ENCODE measurements at regions not wholly inside any gene's neighbourhood (a gene's known extent, or its start where the extent isn't known, plus 50 kb on each side); places are given as distances from the start of the nearest gene placed in this dataset.

DNA sequence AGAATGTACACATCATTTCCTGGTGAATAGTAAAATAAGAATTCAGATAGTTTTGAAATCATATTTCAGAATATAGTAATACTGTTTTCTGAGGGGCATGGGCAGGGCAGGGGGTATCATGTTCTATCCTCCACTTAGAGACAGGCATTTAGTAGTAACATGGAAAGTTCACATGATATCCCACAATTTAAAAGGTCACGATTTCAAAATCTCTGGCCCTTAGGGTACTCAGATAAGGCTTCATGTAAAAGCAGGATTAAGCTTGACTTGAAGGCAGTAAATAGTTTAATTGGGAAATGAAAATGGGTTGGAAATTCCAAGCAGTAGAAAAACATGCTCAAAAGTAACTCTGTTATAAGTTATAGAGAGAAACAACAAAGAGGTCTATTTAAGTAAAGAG is 353.2 kb upstream of the AGTR1 start:
- TF ChIP-seq POLR2A (IDR thresholded peaks at IDR 0.05; ENCODE audit: low read depth, low read length) (no peak), POLR2AphosphoS5 (IDR thresholded peaks at IDR 0.05; ENCODE audit: low read depth, low read length) (no peak), TAF1 (IDR thresholded peaks at IDR 0.05; ENCODE audit: borderline replicate concordance, low read depth, low read length) (no peak)
